A673 (cell line): ENCODE measurements at regions not wholly inside any gene's neighbourhood (a gene's known extent, or its start where the extent isn't known, plus 50 kb on each side); places are given as distances from the start of the nearest gene placed in this dataset.

ENCODE experiments used
- BruUV-seq: library from RNA; stranded (reverse); fragments of 400-500 nt; replicated peaks from 2 replicates; lab custom pipeline; 2021; lab: Mats Ljungman, UMichigan
- CTCF ChIA-PET: fragments of 300-600 bp; sonication (Branson Sonifier 250); formaldehyde crosslinking; loops from one replicate; lab custom pipeline; 2022; ENCODE audit warnings: antibody characterized with exemption; lab: Charles Lee
- POLR2A ChIA-PET: fragments of 300-600 bp; sonication (Branson Sonifier 250); formaldehyde crosslinking; loops from one replicate; lab custom pipeline; 2022; ENCODE audit warnings: antibody characterized with exemption; ENCODE audit not compliant: low non-redundant PET; lab: Charles Lee
- DNase-seq: peaks from one replicate; pipeline ENCODE4 v3.0.0-alpha.2; 2015; ENCODE audit warnings: low spot score
- H3K27ac ChIP-seq: fragments of 200-600 bp; sonication (generic); 2 replicates; pipeline ENCODE4 v1.5.1; 2016; ENCODE audit warnings: mixed run types, low read depth, mild to moderate bottlenecking, mixed read lengths, antibody characterized with exemption, low read length; ENCODE audit not compliant: poor library complexity, severe bottlenecking
- H3K27me3 ChIP-seq: fragments of 200-600 bp; sonication (generic); replicated peaks from 2 replicates; pipeline ENCODE4 v1.6.1; 2017; ENCODE audit warnings: mixed run types, low read depth, mild to moderate bottlenecking, mixed read lengths, antibody characterized with exemption, low read length; ENCODE audit not compliant: insufficient read depth, poor library complexity
- H3K36me3 ChIP-seq: fragments of 200-600 bp; sonication (generic); 2 replicates; pipeline ENCODE4 v1.6.1; 2016; ENCODE audit warnings: mixed run types, mild to moderate bottlenecking, mixed read lengths, antibody characterized with exemption, low read length; ENCODE audit not compliant: insufficient read depth, poor library complexity, severe bottlenecking
- H3K4me1 ChIP-seq: fragments of 200-600 bp; sonication (generic); 2 replicates; pipeline ENCODE4 v1.6.1; 2017; ENCODE audit warnings: mixed run types, mild to moderate bottlenecking, mixed read lengths, antibody characterized with exemption, low read length; ENCODE audit not compliant: insufficient read depth, poor library complexity, severe bottlenecking
- H3K4me3 ChIP-seq: fragments of 200-600 bp; sonication (generic); 2 replicates; pipeline ENCODE4 v1.5.1; 2016; ENCODE audit warnings: low read depth, mixed run types, mild to moderate bottlenecking, mixed read lengths, low read length; ENCODE audit not compliant: poor library complexity, severe bottlenecking
- H3K9me3 ChIP-seq: fragments of 200-600 bp; sonication (generic); 2 replicates; pipeline ENCODE4 v1.6.1; 2016; ENCODE audit warnings: mixed run types, low read depth, mild to moderate bottlenecking, mixed read lengths, antibody characterized with exemption, low read length; ENCODE audit not compliant: poor library complexity, severe bottlenecking
- EZH2 ChIP-seq: fragments of 200-600 bp; sonication (generic); IDR thresholded peaks from 2 replicates; pipeline ENCODE4 v1.6.1; 2017; ENCODE audit warnings: borderline replicate concordance, low read depth, mild to moderate bottlenecking, mixed read lengths, antibody characterized with exemption, low read length; ENCODE audit not compliant: poor library complexity, severe bottlenecking
- intact Hi-C: fragments of 100-400 bp; cut with micrococcal nuclease; formaldehyde crosslinking; loops from one replicate; pipeline ENCODE4 v1.10.0; 2022; ENCODE audit not compliant: unreplicated experiment
- TF ChIP-seq, protein P1 (sequence below): fragments of 300-800, 200-600 bp; sonication (generic); conservative IDR thresholded peaks from 2 replicates; pipeline ENCODE4 v1.5.1; 2017; ENCODE audit warnings: low read depth, mild to moderate bottlenecking, antibody characterized with exemption, low read length, moderate library complexity, mixed read lengths

DNA sequence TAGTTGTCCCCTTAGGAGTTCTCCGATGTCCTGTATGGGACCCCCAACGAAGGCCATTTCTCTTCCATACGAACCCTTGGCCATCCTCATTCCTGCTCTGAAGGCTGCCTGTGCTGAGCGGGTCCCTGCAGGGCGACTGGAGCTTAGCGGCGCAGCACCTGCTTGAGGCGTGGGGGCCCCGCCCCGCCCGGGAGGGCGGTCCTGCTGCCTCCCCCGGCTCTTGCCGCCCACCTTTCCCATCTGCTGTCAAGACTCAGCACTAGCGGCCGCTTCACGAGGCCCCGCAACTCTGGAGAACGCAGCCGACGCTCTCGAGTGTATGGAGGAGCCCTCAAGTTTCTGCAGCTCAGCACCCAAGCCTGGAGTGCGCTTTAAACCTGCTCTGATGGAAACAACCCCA, 197.7 kb downstream of the TRIML1 start:
- no peaks in the 10 kb centered on the region for H3K4me1 ChIP-seq
- H3K9me3 ChIP-seq, result no peaks in the 10 kb centered on the region
- no peaks in the 10 kb centered on the region for H3K36me3 ChIP-seq
- DNase-seq, result no peak
- TF ChIP-seq EZH2, result no peak
- TF ChIP-seq, protein P1, sequence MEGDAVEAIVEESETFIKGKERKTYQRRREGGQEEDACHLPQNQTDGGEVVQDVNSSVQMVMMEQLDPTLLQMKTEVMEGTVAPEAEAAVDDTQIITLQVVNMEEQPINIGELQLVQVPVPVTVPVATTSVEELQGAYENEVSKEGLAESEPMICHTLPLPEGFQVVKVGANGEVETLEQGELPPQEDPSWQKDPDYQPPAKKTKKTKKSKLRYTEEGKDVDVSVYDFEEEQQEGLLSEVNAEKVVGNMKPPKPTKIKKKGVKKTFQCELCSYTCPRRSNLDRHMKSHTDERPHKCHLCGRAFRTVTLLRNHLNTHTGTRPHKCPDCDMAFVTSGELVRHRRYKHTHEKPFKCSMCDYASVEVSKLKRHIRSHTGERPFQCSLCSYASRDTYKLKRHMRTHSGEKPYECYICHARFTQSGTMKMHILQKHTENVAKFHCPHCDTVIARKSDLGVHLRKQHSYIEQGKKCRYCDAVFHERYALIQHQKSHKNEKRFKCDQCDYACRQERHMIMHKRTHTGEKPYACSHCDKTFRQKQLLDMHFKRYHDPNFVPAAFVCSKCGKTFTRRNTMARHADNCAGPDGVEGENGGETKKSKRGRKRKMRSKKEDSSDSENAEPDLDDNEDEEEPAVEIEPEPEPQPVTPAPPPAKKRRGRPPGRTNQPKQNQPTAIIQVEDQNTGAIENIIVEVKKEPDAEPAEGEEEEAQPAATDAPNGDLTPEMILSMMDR, result no peak
- CTCF ChIA-PET, result no interaction called here
- no TSS peak for BruUV-seq
- intact Hi-C loops, result no loop called here
- no peak overlapping the region for H3K27ac ChIP-seq
- H3K27me3 ChIP-seq, result no peaks in the 10 kb centered on the region
- POLR2A ChIA-PET, result no interaction called here
- no peak overlapping the region for H3K4me3 ChIP-seq

DNA sequence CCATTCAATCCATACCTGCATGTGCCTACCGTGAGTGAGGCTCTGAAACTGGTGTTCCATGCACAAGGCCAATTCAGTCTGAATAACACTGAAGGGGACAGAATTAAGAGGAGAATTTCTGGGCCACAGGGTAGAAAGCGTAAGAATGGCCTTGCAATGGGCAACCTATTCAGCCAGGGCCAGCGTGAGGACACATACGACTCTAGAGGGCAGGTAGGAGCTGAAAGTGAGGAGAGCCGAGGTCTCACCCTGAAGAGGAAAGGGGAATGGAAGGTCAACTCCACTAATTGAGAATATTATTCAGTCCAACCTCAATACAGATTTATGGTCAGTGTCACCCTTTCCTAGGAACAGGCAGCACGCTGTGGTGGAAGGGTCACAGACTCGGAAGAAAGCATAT, 202.2 kb downstream of the TRIML1 start:
- TF ChIP-seq, protein P1, result no peak
- POLR2A ChIA-PET, result no interaction called here
- Histone ChIP-seq H3K27me3 (no peaks in the 10 kb centered on the region), H3K4me3 (no peak overlapping the region), H3K9me3 (no peaks in the 10 kb centered on the region), H3K27ac (no peak overlapping the region), H3K4me1 (no peaks in the 10 kb centered on the region), H3K36me3 (no peaks in the 10 kb centered on the region)
- CTCF ChIA-PET, result no interaction called here
- no TSS peak for BruUV-seq
- intact Hi-C loops, result no loop called here
- no peak for DNase-seq

DNA sequence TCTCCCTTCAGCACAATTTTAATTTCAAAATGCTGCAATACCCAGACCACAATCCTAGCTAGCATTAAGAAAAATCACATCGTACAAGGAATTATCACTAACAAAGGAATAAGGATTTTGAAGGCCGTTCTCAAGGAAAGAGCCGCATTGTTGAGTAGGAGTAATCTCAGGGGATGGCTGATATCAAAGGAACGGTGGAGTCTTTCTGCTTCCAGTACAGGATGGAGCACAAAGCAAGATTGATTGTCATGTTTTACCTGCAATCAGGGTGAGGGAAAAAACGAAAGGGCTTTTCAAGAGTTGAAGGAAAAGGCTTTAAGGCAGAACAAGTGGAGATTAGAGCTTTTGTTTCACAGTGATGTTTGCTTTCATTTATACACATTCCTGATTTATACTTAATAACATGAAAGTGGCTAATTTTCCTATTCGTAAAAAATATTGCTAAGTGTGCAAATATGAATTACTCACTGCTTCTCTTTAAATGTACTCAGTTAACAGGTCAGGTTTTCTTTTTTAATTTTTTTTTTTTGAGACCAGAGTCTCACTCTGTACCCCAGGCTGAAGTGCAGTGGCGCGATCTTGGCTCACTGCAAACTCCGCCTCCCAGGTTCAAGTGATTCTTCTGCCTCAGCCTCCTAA, 207.0 kb downstream of the TRIML1 start:
- Histone ChIP-seq H3K4me3 (no peak overlapping the region), H3K9me3 (no peaks in the 10 kb centered on the region), H3K36me3 (no peaks in the 10 kb centered on the region), H3K27me3 (no peaks in the 10 kb centered on the region), H3K4me1 (no peaks in the 10 kb centered on the region), H3K27ac (no peak overlapping the region)
- ChIA-PET CTCF (no interaction called here), POLR2A (no interaction called here)
- no peak for DNase-seq
- intact Hi-C loops, result no loop called here
- TF ChIP-seq EZH2, result no peak
- TF ChIP-seq, protein P1, result no peak
- no TSS peak for BruUV-seq
